ENCODE measurements at regions not wholly inside any gene's neighbourhood (a gene's known extent, or its start where the extent isn't known, plus 50 kb on each side); places are given as distances from the start of the nearest gene placed in this dataset.

GRCh38 chr7:131225619-131226513, 101.8 kb upstream of the MKLN1 start:
- H2AFZ ChIP-seq (ENCODE audit: low read depth, low read length), result peak overlapping the region; percentile 46
- peak; percentile 89 for DNase-seq
- no peak overlapping the region for H2BK15ac ChIP-seq (ENCODE audit: low read depth, poor library complexity, severe bottlenecking)
- 41% methylated on average over 8 of the region's 9 CpGs for WGBS
- H2BK5ac ChIP-seq (ENCODE audit: low read depth, low read length, poor library complexity, severe bottlenecking), result peak overlapping the region; percentile 46
- H3K14ac ChIP-seq (ENCODE audit: low read length in 2 of 2), result no peak overlapping the region
- no peak overlapping the region for H3K4me3 ChIP-seq (ENCODE audit: insufficient read depth in 1 of 2, low read depth in 1 of 2, low read length in 2 of 2)
- H3K79me1 ChIP-seq (replicated peaks; ENCODE audit: low read length, poor library complexity, severe bottlenecking), result peaks cover 2% of the 10 kb centered on the region
- no peaks in the 10 kb centered on the region for H3K9me3 ChIP-seq (ENCODE audit: control insufficient read depth, low read length)
- no peak overlapping the region for H3K9ac ChIP-seq (ENCODE audit: low read length)
- peaks cover 8% of the 10 kb centered on the region for H3K4me1 ChIP-seq (ENCODE audit: control insufficient read depth, insufficient read depth, low read depth, low read length)
- H3K18ac ChIP-seq (ENCODE audit: low read depth in 1 of 2, low read length in 2 of 2), result peak overlapping the region; percentile 67
- peak overlapping the region; percentile 70 for H2AK5ac ChIP-seq (ENCODE audit: low read length, severe bottlenecking)
- peak overlapping the region; percentile 69 for H4K8ac ChIP-seq (ENCODE audit: low read length)
- no peak overlapping the region for H3K4me2 ChIP-seq (ENCODE audit: low read length, poor library complexity, severe bottlenecking)
- peak overlapping the region; percentile 40 to 75 for H3K4ac ChIP-seq (ENCODE audit: low read depth in 1 of 2, low read length in 2 of 2)
- H2BK120ac ChIP-seq (ENCODE audit: low read depth, low read length), result peak overlapping the region; percentile 50
- H3K27ac ChIP-seq (ENCODE audit: low read length, poor library complexity, severe bottlenecking), result peak overlapping the region; percentile 88
- H3K36me3 ChIP-seq (ENCODE audit: control insufficient read depth in 1 of 2, insufficient read depth in 2 of 2, low read depth in 1 of 2, low read length in 2 of 2), result no peaks in the 10 kb centered on the region
- no peak overlapping the region for H4K91ac ChIP-seq (ENCODE audit: low read length)
- peak overlapping the region; percentile 38 to 45 for H2BK12ac ChIP-seq (ENCODE audit: low read length in 2 of 2)
- no peaks in the 10 kb centered on the region for H3K27me3 ChIP-seq (ENCODE audit: control insufficient read depth in 1 of 2, insufficient read depth in 1 of 2, low read length in 2 of 2)
- H3K23ac ChIP-seq (ENCODE audit: low read length in 2 of 2), result no peak overlapping the region

- Histone ChIP-seq H2BK120ac (ENCODE audit: low read depth, low read length) (peak overlapping the region; percentile 75), H3K9me3 (ENCODE audit: control insufficient read depth, low read length) (no peaks in the 10 kb centered on the region), H2AFZ (ENCODE audit: low read depth, low read length) (no peak overlapping the region), H3K4ac (ENCODE audit: low read depth in 1 of 2, low read length in 2 of 2) (peak overlapping the region in 1 of 2 experiments; percentile 33), H3K4me2 (ENCODE audit: low read length, poor library complexity, severe bottlenecking) (peak overlapping the region; percentile 8), H2BK5ac (ENCODE audit: low read depth, low read length, poor library complexity, severe bottlenecking) (peak overlapping the region; percentile 46), H3K23ac (ENCODE audit: low read length in 2 of 2) (no peak overlapping the region), H4K91ac (ENCODE audit: low read length) (no peak overlapping the region), H3K14ac (ENCODE audit: low read length in 2 of 2) (no peak overlapping the region), H3K4me3 (ENCODE audit: insufficient read depth in 1 of 2, low read depth in 1 of 2, low read length in 2 of 2) (no peak overlapping the region), H3K79me1 (replicated peaks; ENCODE audit: low read length, poor library complexity, severe bottlenecking) (no peaks in the 10 kb centered on the region), H3K18ac (ENCODE audit: low read depth in 1 of 2, low read length in 2 of 2) (peak overlapping the region in 1 of 2 experiments; percentile 64), H3K36me3 (ENCODE audit: control insufficient read depth in 1 of 2, insufficient read depth in 2 of 2, low read depth in 1 of 2, low read length in 2 of 2) (no peaks in the 10 kb centered on the region), H2BK12ac (ENCODE audit: low read length in 2 of 2) (peak overlapping the region in 1 of 2 experiments; percentile 38), H4K8ac (ENCODE audit: low read length) (peak overlapping the region; percentile 32), H3K4me1 (ENCODE audit: control insufficient read depth, insufficient read depth, low read depth, low read length) (peaks cover 11% of the 10 kb centered on the region), H3K27ac (ENCODE audit: low read length, poor library complexity, severe bottlenecking) (peak overlapping the region; percentile 88), H2AK5ac (ENCODE audit: low read length, severe bottlenecking) (peak overlapping the region; percentile 80), H3K9ac (ENCODE audit: low read length) (no peak overlapping the region), H3K27me3 (ENCODE audit: control insufficient read depth in 1 of 2, insufficient read depth in 1 of 2, low read length in 2 of 2) (no peaks in the 10 kb centered on the region), H2BK15ac (ENCODE audit: low read depth, poor library complexity, severe bottlenecking) (no peak overlapping the region)
- DNase-seq, result no peak
Observed at GRCh38 chr7:131226514-131226865, 101.2 kb upstream of the MKLN1 start.

- Histone ChIP-seq H2BK15ac (ENCODE audit: low read depth, poor library complexity, severe bottlenecking) (no peak overlapping the region), H4K91ac (ENCODE audit: low read length) (peak overlapping the region; percentile 3), H3K18ac (ENCODE audit: low read depth in 1 of 2, low read length in 2 of 2) (peak overlapping the region; percentile 0 to 67), H3K4ac (ENCODE audit: low read depth in 1 of 2, low read length in 2 of 2) (peak overlapping the region in 1 of 2 experiments; percentile 19), H3K4me2 (ENCODE audit: low read length, poor library complexity, severe bottlenecking) (no peak overlapping the region), H3K23ac (ENCODE audit: low read length in 2 of 2) (no peak overlapping the region), H3K4me1 (ENCODE audit: control insufficient read depth, insufficient read depth, low read depth, low read length) (peaks cover 7% of the 10 kb centered on the region), H3K27me3 (ENCODE audit: control insufficient read depth in 1 of 2, insufficient read depth in 1 of 2, low read length in 2 of 2) (no peaks in the 10 kb centered on the region), H4K8ac (ENCODE audit: low read length) (peak overlapping the region; percentile 1), H3K14ac (ENCODE audit: low read length in 2 of 2) (no peak overlapping the region), H3K9ac (ENCODE audit: low read length) (peak overlapping the region; percentile 23), H2BK120ac (ENCODE audit: low read depth, low read length) (no peak overlapping the region), H2AK5ac (ENCODE audit: low read length, severe bottlenecking) (no peak overlapping the region), H2AFZ (ENCODE audit: low read depth, low read length) (no peak overlapping the region), H2BK12ac (ENCODE audit: low read length in 2 of 2) (peak overlapping the region; percentile 2 to 26), H3K79me1 (replicated peaks; ENCODE audit: low read length, poor library complexity, severe bottlenecking) (no peaks in the 10 kb centered on the region), H3K9me3 (ENCODE audit: control insufficient read depth, low read length) (no peaks in the 10 kb centered on the region), H3K4me3 (ENCODE audit: insufficient read depth in 1 of 2, low read depth in 1 of 2, low read length in 2 of 2) (no peak overlapping the region), H3K36me3 (ENCODE audit: control insufficient read depth in 1 of 2, insufficient read depth in 2 of 2, low read depth in 1 of 2, low read length in 2 of 2) (no peaks in the 10 kb centered on the region), H2BK5ac (ENCODE audit: low read depth, low read length, poor library complexity, severe bottlenecking) (no peak overlapping the region), H3K27ac (ENCODE audit: low read length, poor library complexity, severe bottlenecking) (no peak overlapping the region)
- 89% methylated on average over 6 of the region's 10 CpGs for WGBS
- DNase-seq, result peak; percentile 80
Observed at GRCh38 chr7:131231381-131232220, 96.1 kb upstream of the MKLN1 start.

GRCh38 chr7:131232768-131233167, 94.9 kb upstream of the MKLN1 start:
- no peak for DNase-seq
- Histone ChIP-seq H3K4me2 (ENCODE audit: low read length, poor library complexity, severe bottlenecking) (no peak overlapping the region), H3K4me3 (ENCODE audit: insufficient read depth in 1 of 2, low read depth in 1 of 2, low read length in 2 of 2) (no peak overlapping the region), H3K79me1 (replicated peaks; ENCODE audit: low read length, poor library complexity, severe bottlenecking) (no peaks in the 10 kb centered on the region), H3K14ac (ENCODE audit: low read length in 2 of 2) (no peak overlapping the region), H3K4me1 (ENCODE audit: control insufficient read depth, insufficient read depth, low read depth, low read length) (peaks cover 7% of the 10 kb centered on the region), H4K91ac (ENCODE audit: low read length) (no peak overlapping the region), H2BK5ac (ENCODE audit: low read depth, low read length, poor library complexity, severe bottlenecking) (no peak overlapping the region), H3K18ac (ENCODE audit: low read depth in 1 of 2, low read length in 2 of 2) (no peak overlapping the region), H2BK12ac (ENCODE audit: low read length in 2 of 2) (no peak overlapping the region), H2AFZ (ENCODE audit: low read depth, low read length) (no peak overlapping the region), H3K9me3 (ENCODE audit: control insufficient read depth, low read length) (no peaks in the 10 kb centered on the region), H4K8ac (ENCODE audit: low read length) (no peak overlapping the region), H3K4ac (ENCODE audit: low read depth in 1 of 2, low read length in 2 of 2) (no peak overlapping the region), H3K9ac (ENCODE audit: low read length) (no peak overlapping the region), H2BK120ac (ENCODE audit: low read depth, low read length) (no peak overlapping the region), H3K36me3 (ENCODE audit: control insufficient read depth in 1 of 2, insufficient read depth in 2 of 2, low read depth in 1 of 2, low read length in 2 of 2) (no peaks in the 10 kb centered on the region), H3K27ac (ENCODE audit: low read length, poor library complexity, severe bottlenecking) (no peak overlapping the region), H3K23ac (ENCODE audit: low read length in 2 of 2) (no peak overlapping the region), H3K27me3 (ENCODE audit: control insufficient read depth in 1 of 2, insufficient read depth in 1 of 2, low read length in 2 of 2) (no peaks in the 10 kb centered on the region), H2BK15ac (ENCODE audit: low read depth, poor library complexity, severe bottlenecking) (no peak overlapping the region), H2AK5ac (ENCODE audit: low read length, severe bottlenecking) (no peak overlapping the region)
- 96% methylated on average over 7 of the region's 9 CpGs for WGBS

All from mesenchymal stem cell (in vitro differentiated cells and primary cell).